Suprapubic skin (tissue), 4 donors: ENCODE measurements at regions not wholly inside any gene's neighbourhood (a gene's known extent, or its start where the extent isn't known, plus 50 kb on each side); places are given as distances from the start of the nearest gene placed in this dataset.

Source experiments
- EP300 ChIP-seq: sonication (generic); formaldehyde crosslinking; IDR thresholded peaks from one replicate; pipeline ENCODE4 v1.6.1; 2017; ENCODE audit warnings: antibody characterized with exemption
- POLR2A ChIP-seq, 2 donors: fragments of 450-650 bp; IDR thresholded peaks; one replicate each; pipeline ENCODE4 v1.6.1; 2017; ENCODE audit warnings: antibody characterized with exemption in 2 of 2, mild to moderate bottlenecking in 2 of 2, moderate library complexity in 2 of 2
- POLR2AphosphoS5 ChIP-seq, 3 donors: sonication (generic); formaldehyde crosslinking; IDR thresholded peaks; one replicate each; pipeline ENCODE4 v1.6.1; 2017; ENCODE audit warnings: antibody characterized with exemption in 3 of 3
- TF ChIP-seq, protein P1 (sequence below), 2 donors: fragments of 200-600 bp in 1 of 2; fragments of 450-650 bp in 1 of 2; sonication (generic) in 1 of 2; IDR thresholded peaks; one replicate each; pipeline ENCODE4 v1.5.1; 2016 to 2019; ENCODE audit warnings: antibody characterized with exemption in 2 of 2, mild to moderate bottlenecking in 1 of 2, moderate library complexity in 1 of 2

DNA sequence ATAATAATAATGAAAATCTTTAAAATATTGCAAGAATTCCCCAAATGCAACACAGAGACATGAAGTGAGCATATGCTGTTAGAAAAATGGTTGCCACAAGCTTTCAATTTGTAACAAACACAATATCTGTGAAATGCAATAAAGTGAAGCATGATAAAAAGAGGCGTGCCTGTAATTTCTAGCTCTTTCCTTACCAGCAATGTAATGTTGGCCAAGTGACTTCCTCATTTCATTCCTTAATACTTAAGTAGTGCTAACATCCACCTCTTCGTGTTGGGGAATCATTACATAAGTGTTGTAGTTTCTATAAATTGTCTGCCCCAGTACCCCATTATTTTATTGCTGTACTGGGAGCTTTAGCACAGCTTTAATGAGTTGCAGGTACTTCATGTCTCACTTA is 1192.0 kb upstream of the CDH8 start:
- TF ChIP-seq EP300 (no peak), POLR2AphosphoS5 (IDR thresholded peaks at IDR 0.05) (no peak), POLR2A (IDR thresholded peaks at IDR 0.05) (no peak)
- TF ChIP-seq, protein P1, sequence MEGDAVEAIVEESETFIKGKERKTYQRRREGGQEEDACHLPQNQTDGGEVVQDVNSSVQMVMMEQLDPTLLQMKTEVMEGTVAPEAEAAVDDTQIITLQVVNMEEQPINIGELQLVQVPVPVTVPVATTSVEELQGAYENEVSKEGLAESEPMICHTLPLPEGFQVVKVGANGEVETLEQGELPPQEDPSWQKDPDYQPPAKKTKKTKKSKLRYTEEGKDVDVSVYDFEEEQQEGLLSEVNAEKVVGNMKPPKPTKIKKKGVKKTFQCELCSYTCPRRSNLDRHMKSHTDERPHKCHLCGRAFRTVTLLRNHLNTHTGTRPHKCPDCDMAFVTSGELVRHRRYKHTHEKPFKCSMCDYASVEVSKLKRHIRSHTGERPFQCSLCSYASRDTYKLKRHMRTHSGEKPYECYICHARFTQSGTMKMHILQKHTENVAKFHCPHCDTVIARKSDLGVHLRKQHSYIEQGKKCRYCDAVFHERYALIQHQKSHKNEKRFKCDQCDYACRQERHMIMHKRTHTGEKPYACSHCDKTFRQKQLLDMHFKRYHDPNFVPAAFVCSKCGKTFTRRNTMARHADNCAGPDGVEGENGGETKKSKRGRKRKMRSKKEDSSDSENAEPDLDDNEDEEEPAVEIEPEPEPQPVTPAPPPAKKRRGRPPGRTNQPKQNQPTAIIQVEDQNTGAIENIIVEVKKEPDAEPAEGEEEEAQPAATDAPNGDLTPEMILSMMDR (IDR thresholded peaks at IDR 0.05), result no peak
